ENCODE measurements at regions not wholly inside any gene's neighbourhood (a gene's known extent, or its start where the extent isn't known, plus 50 kb on each side); places are given as distances from the start of the nearest gene placed in this dataset.

DNA sequence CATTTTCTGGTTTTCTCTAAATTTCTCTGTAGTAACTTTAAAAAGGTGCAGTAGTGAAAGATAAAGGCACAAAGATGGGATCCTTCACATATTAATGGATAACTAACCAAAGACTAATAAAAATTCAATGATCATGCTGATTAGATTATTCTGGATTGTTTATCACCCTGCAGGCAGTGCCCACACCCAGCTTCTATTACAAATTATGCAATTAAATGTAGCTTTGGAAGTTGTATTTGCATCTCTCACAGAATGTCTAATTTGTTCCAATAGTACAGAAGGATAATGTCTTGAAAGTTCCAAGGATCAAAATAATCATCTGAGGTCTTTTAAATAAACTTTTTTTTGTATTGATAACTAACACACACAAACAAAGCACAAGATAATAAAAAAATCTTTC lies 837.6 kb downstream of the HACE1 start:
- TF ChIP-seq POLR2A (IDR thresholded peaks at IDR 0.05; ENCODE audit: low read length): no peak
- no peak for TF ChIP-seq GATA1 (IDR thresholded peaks at IDR 0.05; ENCODE audit: low read depth, low read length)
